ENCODE measurements at regions not wholly inside any gene's neighbourhood (a gene's known extent, or its start where the extent isn't known, plus 50 kb on each side); places are given as distances from the start of the nearest gene placed in this dataset.

- DNase-seq (ENCODE audit: low spot score) = no peak
- ATAC-seq (ENCODE audit: low FRiP score) = no peak
- TF ChIP-seq, protein P1, sequence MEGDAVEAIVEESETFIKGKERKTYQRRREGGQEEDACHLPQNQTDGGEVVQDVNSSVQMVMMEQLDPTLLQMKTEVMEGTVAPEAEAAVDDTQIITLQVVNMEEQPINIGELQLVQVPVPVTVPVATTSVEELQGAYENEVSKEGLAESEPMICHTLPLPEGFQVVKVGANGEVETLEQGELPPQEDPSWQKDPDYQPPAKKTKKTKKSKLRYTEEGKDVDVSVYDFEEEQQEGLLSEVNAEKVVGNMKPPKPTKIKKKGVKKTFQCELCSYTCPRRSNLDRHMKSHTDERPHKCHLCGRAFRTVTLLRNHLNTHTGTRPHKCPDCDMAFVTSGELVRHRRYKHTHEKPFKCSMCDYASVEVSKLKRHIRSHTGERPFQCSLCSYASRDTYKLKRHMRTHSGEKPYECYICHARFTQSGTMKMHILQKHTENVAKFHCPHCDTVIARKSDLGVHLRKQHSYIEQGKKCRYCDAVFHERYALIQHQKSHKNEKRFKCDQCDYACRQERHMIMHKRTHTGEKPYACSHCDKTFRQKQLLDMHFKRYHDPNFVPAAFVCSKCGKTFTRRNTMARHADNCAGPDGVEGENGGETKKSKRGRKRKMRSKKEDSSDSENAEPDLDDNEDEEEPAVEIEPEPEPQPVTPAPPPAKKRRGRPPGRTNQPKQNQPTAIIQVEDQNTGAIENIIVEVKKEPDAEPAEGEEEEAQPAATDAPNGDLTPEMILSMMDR (IDR thresholded peaks at IDR 0.05) = no peak
Observed at GRCh38 chr20:54305421-54305820, 97.5 kb downstream of the PFDN4 start.

GRCh38 chr20:54306985-54307710 is 99.3 kb downstream of the PFDN4 start:
- DNase-seq (ENCODE audit: low spot score) (no peak), ATAC-seq (ENCODE audit: low FRiP score) (no peak)
- TF ChIP-seq, protein P1 (IDR thresholded peaks at IDR 0.05) = no peak

DNA sequence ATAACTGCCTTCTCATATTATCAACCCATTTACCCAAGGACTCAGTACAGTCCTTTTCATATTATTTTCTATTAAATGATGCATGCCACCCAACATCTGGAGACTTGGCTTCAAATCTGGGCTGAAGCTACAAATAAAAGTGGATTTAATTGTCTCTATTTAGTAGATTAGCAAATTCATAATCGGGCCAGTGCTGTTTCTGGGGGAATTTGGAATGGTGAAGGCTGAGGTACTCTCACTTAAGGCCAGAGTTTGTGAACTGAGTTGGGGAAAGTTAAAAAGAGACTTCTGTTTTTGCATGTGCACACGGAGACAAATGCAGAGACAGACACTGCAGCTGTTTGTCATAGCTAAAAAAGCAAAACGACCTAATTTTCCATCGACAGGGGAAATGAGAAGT is 100.9 kb downstream of the PFDN4 start:
- no peak for ATAC-seq (ENCODE audit: low FRiP score)
- DNase-seq (ENCODE audit: low spot score) = no peak

DNA sequence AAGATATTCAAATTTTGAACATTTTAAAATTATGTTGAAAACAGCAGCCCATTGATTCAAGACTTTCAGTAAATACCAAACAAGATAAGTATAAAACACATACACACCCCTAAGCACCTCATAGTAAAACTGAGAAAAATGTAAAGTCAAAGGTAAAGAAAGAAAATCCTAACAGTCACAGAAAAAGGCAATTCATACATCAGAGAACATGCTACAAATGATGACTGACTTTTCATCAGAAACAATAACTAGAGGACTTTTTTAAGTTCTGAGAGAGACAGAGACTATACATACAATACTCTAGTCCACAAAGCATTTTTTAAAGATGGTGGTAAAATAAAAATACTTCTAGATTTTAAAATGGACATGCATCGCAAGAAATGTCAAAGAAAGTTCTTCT is 111.0 kb downstream of the PFDN4 start:
- TF ChIP-seq, protein P1 (IDR thresholded peaks at IDR 0.05) = no peak
- ATAC-seq (ENCODE audit: low FRiP score) (no peak), DNase-seq (ENCODE audit: low spot score) (no peak)

More for the DNA sequence above, 100.9 kb downstream of the PFDN4 start:
- TF ChIP-seq, protein P1 (IDR thresholded peaks at IDR 0.05) = no peak

DNA sequence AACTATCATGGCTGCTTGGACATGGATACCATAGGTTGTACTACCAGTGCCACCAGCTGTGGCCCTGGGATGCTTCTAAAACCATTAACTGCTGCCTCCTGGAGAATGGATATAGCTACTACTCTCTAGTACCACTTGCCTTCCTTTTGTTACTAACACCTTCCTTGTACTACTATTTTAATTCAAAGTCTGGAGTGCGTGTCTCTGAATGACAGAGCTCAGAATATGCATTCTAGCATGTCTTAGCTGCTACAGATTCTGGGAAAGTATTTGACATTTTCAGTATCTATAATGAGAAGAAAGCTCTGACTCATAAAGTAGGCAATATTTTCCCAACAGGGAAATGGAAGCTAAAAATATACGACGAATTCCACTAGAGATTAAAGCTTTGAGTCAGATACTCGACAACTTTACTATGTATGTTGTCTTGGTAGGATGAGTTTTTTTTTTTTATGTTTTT is 112.3 kb downstream of the PFDN4 start:
- DNase-seq (ENCODE audit: low spot score) (no peak), ATAC-seq (ENCODE audit: low FRiP score) (no peak)
- TF ChIP-seq, protein P1 (IDR thresholded peaks at IDR 0.05) = no peak

GRCh38 chr20:54321352-54322087 is 113.6 kb downstream of the PFDN4 start:
- ATAC-seq (ENCODE audit: low FRiP score) (no peak), DNase-seq (ENCODE audit: low spot score) (no peak)
- TF ChIP-seq, protein P1 (IDR thresholded peaks at IDR 0.05) = no peak
